NCI-H1694 treated with DMSO at 0.1 percent for 48 hours (cell line): ENCODE measurements at regions not wholly inside any gene's neighbourhood (a gene's known extent, or its start where the extent isn't known, plus 50 kb on each side); places are given as distances from the start of the nearest gene placed in this dataset.
A peak's percentile ranks its signal among the peaks of the same experiment; 100 is the strongest.

Source experiments
- DNase-seq: peaks from one replicate; lab custom pipeline; 2025; lab: John Stamatoyannopoulos, UW

- no peak for DNase-seq
Observed at GRCh38 chr6:141313986-141314385, 818.7 kb upstream of the GJE1 start.

GRCh38 chr6:141309295-141309694 is 823.4 kb upstream of the GJE1 start:
- DNase-seq, result no peak

- no peak for DNase-seq
Observed at GRCh38 chr6:141307309-141307998, 825.3 kb upstream of the GJE1 start.

GRCh38 chr6:141303907-141304306 is 828.8 kb upstream of the GJE1 start:
- no peak for DNase-seq

GRCh38 chr6:141301779-141302178 is 830.9 kb upstream of the GJE1 start:
- DNase-seq, result no peak

- no peak for DNase-seq
Observed at GRCh38 chr6:141290941-141291721, 841.6 kb upstream of the GJE1 start.

GRCh38 chr6:141288947-141289346 is 843.8 kb upstream of the GJE1 start:
- DNase-seq, result no peak

- DNase-seq, result no peak
Observed at GRCh38 chr6:141282263-141282662, 850.5 kb upstream of the GJE1 start.

- DNase-seq, result no peak
Observed at GRCh38 chr6:141269684-141270083, 863.0 kb upstream of the GJE1 start.

- DNase-seq, result no peak
Observed at GRCh38 chr6:141267420-141267819, 865.3 kb upstream of the GJE1 start.

- DNase-seq, result no peak
Observed at GRCh38 chr6:141265756-141266623, 866.7 kb upstream of the GJE1 start.

- DNase-seq, result no peak
Observed at GRCh38 chr6:141264101-141264500, 868.6 kb upstream of the GJE1 start.

- DNase-seq, result no peak
Observed at GRCh38 chr6:141261672-141262060, 871.1 kb upstream of the GJE1 start.

GRCh38 chr6:141261016-141261671 is 871.6 kb upstream of the GJE1 start:
- peak; percentile 8 for DNase-seq

- DNase-seq, result no peak
Observed at GRCh38 chr6:141260627-141261015, 872.1 kb upstream of the GJE1 start.

GRCh38 chr6:141259807-141260206 is 872.9 kb upstream of the GJE1 start:
- no peak for DNase-seq

GRCh38 chr6:141259091-141259490 is 873.6 kb upstream of the GJE1 start:
- DNase-seq, result no peak

- DNase-seq, result no peak
Observed at GRCh38 chr6:141258516-141258915, 874.2 kb upstream of the GJE1 start.

GRCh38 chr6:141254336-141254735 is 878.4 kb upstream of the GJE1 start:
- no peak for DNase-seq

- DNase-seq, result no peak
Observed at GRCh38 chr6:141252828-141253608, 879.7 kb upstream of the GJE1 start.

GRCh38 chr6:141251286-141251685 is 881.4 kb upstream of the GJE1 start:
- no peak for DNase-seq
